ENCODE measurements at regions not wholly inside any gene's neighbourhood (a gene's known extent, or its start where the extent isn't known, plus 50 kb on each side); places are given as distances from the start of the nearest gene placed in this dataset.

GRCh38 chr20:12020846-12021245, 103.2 kb downstream of the BTBD3 start:
- no peaks in the 10 kb centered on the region for H3K79me1 ChIP-seq (ENCODE audit: low read depth, low read length)
- H2BK5ac ChIP-seq (ENCODE audit: low read depth, low read length): no peak overlapping the region
- no peak overlapping the region for H3K4me3 ChIP-seq (ENCODE audit: extremely low read depth in 1 of 4, insufficient read depth in 2 of 4, low read depth in 3 of 4, low read length in 4 of 4)
- no peak overlapping the region for H3K14ac ChIP-seq (ENCODE audit: insufficient read length)
- no peak overlapping the region for H3K56ac ChIP-seq (replicated peaks; ENCODE audit: insufficient read length, low read depth, low read length)
- no peak overlapping the region for H3K4ac ChIP-seq (replicated peaks; ENCODE audit: insufficient read length, low read depth, low read length)
- H3K4me2 ChIP-seq (ENCODE audit: insufficient read depth in 1 of 2, low read depth in 2 of 2, low read length in 2 of 2): no peak overlapping the region
- ChIA-PET POLR2A (ENCODE audit: partially characterized antibody) (no interaction called here), CTCF (ENCODE audit: partially characterized antibody) (interaction anchor here (1.2 to 2.5 kb wide), 2 partner anchors 8 to 267 kb away, joined by 3 to 23 read pairs; no protein-coding TSS in a partner anchor)
- H3K9me3 ChIP-seq (ENCODE audit: insufficient read depth in 2 of 2, low read depth in 1 of 2, low read length in 1 of 2): no peaks in the 10 kb centered on the region
- no peak overlapping the region for H2AK5ac ChIP-seq (ENCODE audit: low read depth, low read length)
- no peak overlapping the region for H4K5ac ChIP-seq (ENCODE audit: insufficient read length, low read depth, low read length)
- H3K23ac ChIP-seq (ENCODE audit: insufficient read length): no peak overlapping the region
- H3K4me1 ChIP-seq (replicated peaks in 1 of 4; ENCODE audit: control insufficient read depth in 3 of 4, insufficient read depth in 4 of 4, low read length in 3 of 4): no peaks in the 10 kb centered on the region
- H4K8ac ChIP-seq (ENCODE audit: extremely low read depth, insufficient read depth, low read length): no peak overlapping the region
- no peaks in the 10 kb centered on the region; the same call in 1 of the 2 replicates for H3K23me2 ChIP-seq (ENCODE audit: low read depth, low read length)
- no peak overlapping the region for H3K9ac ChIP-seq (replicated peaks in 1 of 4; ENCODE audit: extremely low read depth in 1 of 4, low read depth in 3 of 4, low read length in 3 of 4)
- H4K20me1 ChIP-seq (replicated peaks in 1 of 2; ENCODE audit: control insufficient read depth in 1 of 2, insufficient read depth in 2 of 2, low read length in 2 of 2): no peaks in the 10 kb centered on the region
- 82% methylated on average over 4 of the region's 4 CpGs; no CpG with 5 or more reads in 1 of the 2 experiments for WGBS, 2 experiments (ENCODE audit: extremely low coverage in 1 of 2, insufficient coverage in 1 of 2, insufficient read length in 1 of 2, insufficient replicate concordance in 2 of 2, low coverage in 1 of 2, low lambda C conversion rate in 2 of 2, missing lambda C conversion rate in 1 of 2)
- H3K27ac ChIP-seq (ENCODE audit: low read depth, low read length): no peak overlapping the region
- H3K79me2 ChIP-seq (ENCODE audit: control insufficient read depth in 1 of 2, insufficient read depth in 2 of 2, low read length in 2 of 2): no peaks in the 10 kb centered on the region
- FAIRE-seq (no peak), DNase-seq (ENCODE audit: low read depth in 1 of 2, low spot score in 2 of 2) (no peak)
- H2AFZ ChIP-seq (ENCODE audit: low read length): no peak overlapping the region
- H2BK12ac ChIP-seq (ENCODE audit: low read depth, low read length): no peak overlapping the region
- no peak overlapping the region for H2BK120ac ChIP-seq (replicated peaks; ENCODE audit: low read depth, low read length)
- no peak overlapping the region for H4K91ac ChIP-seq (replicated peaks; ENCODE audit: insufficient read length, low read length)
- H3K18ac ChIP-seq (ENCODE audit: extremely low read depth, low read length): no peak overlapping the region
- no peaks in the 10 kb centered on the region for H3K27me3 ChIP-seq (replicated peaks in 1 of 4; ENCODE audit: control insufficient read depth in 3 of 4, extremely low read depth in 1 of 4, insufficient read depth in 3 of 4, low read length in 3 of 4)
- no peak overlapping the region for H2BK20ac ChIP-seq (ENCODE audit: low read length)
- H2BK15ac ChIP-seq (ENCODE audit: low read length): no peak overlapping the region
- H3K36me3 ChIP-seq (ENCODE audit: control insufficient read depth in 2 of 4, insufficient read depth in 4 of 4, low read length in 3 of 4): no peaks in the 10 kb centered on the region
- TF ChIP-seq SAP30 (IDR thresholded peaks at IDR 0.05; ENCODE audit: insufficient read depth, insufficient replicate concordance, low read length) (no peak), RNF2 (IDR thresholded peaks at IDR 0.05; ENCODE audit: borderline replicate concordance, low read depth, low read length, missing control alignments, poor library complexity, severe bottlenecking) (no peak), NANOG (IDR thresholded peaks at IDR 0.05; ENCODE audit: insufficient read depth, low read depth, low read length, poor library complexity, severe bottlenecking) (no peak), TAF1 (IDR thresholded peaks at IDR 0.05; ENCODE audit: low read depth, low read length) (no peak), BRCA1 (IDR thresholded peaks at IDR 0.05; ENCODE audit: low read depth, low read length) (no peak), MAX (IDR thresholded peaks at IDR 0.05) (no peak), JUN (IDR thresholded peaks at IDR 0.05; ENCODE audit: low read depth, low read length) (no peak), NRF1 (IDR thresholded peaks at IDR 0.05; ENCODE audit: low read depth, low read length) (no peak), KDM5A (IDR thresholded peaks at IDR 0.05; ENCODE audit: low read length) (no peak), EZH2 (IDR thresholded peaks at IDR 0.05; ENCODE audit: low read depth, low read length, severe bottlenecking) (no peak), KDM1A (IDR thresholded peaks at IDR 0.05; ENCODE audit: borderline replicate concordance, low read length) (no peak), SIN3A (conservative IDR thresholded peaks at IDR 0.05 in 1 of 2, IDR thresholded peaks at IDR 0.05 in 1 of 2; ENCODE audit: low read depth in 1 of 2, low read length in 2 of 2) (no peak), BACH1 (IDR thresholded peaks at IDR 0.05; ENCODE audit: low read length) (no peak)

Data from H1 (cell line).